ENCODE measurements at regions not wholly inside any gene's neighbourhood (a gene's known extent, or its start where the extent isn't known, plus 50 kb on each side); places are given as distances from the start of the nearest gene placed in this dataset.

- no peak for TF ChIP-seq EZH2phosphoT487 (IDR thresholded peaks at IDR 0.05; ENCODE audit: borderline replicate concordance, low read length)
- Histone ChIP-seq H4K20me1 (ENCODE audit: control insufficient read depth, insufficient read depth, low read depth, low read length) (no peaks in the 10 kb centered on the region), H3K27me3 (ENCODE audit: control insufficient read depth, low read length) (no peaks in the 10 kb centered on the region), H3K4me2 (ENCODE audit: low read length) (peak overlapping the region; percentile 27; the same call in 1 of the 2 replicates), H3K4me1 (ENCODE audit: control insufficient read depth, low read length) (peaks cover 13% of the 10 kb centered on the region), H3K4me3 (ENCODE audit: low read length) (no peak overlapping the region), H3K79me2 (ENCODE audit: control insufficient read depth, low read length) (no peaks in the 10 kb centered on the region), H3K27ac (ENCODE audit: low read depth, low read length) (0 out of 2 replicates have a peak overlapping the region, but pooled peaks have one; percentile 9), H3K9me2 (replicated peaks; ENCODE audit: control insufficient read depth, low read length) (no peaks in the 10 kb centered on the region; the same call in 1 of the 2 replicates), H3K9me3 (ENCODE audit: control insufficient read depth, insufficient read depth, low read length) (no peaks in the 10 kb centered on the region), H3K36me3 (ENCODE audit: control insufficient read depth, low read length) (no peaks in the 10 kb centered on the region), H3F3A (ENCODE audit: control insufficient read depth, insufficient read depth) (no peaks in the 10 kb centered on the region)
Measured at GRCh38 chr2:66748939-66749338, 314.0 kb downstream of the MEIS1 start.

GRCh38 chr2:66749566-66749965 lies 314.6 kb downstream of the MEIS1 start:
- no peak for TF ChIP-seq EZH2phosphoT487 (IDR thresholded peaks at IDR 0.05; ENCODE audit: borderline replicate concordance, low read length)
- TF ChIP-seq CTCF (IDR thresholded peaks at IDR 0.05; ENCODE audit: low read depth, low read length, poor library complexity, severe bottlenecking) = no peak
- no peak overlapping the region for H3K4me3 ChIP-seq (ENCODE audit: low read length)
- no peaks in the 10 kb centered on the region for H3K36me3 ChIP-seq (ENCODE audit: control insufficient read depth, low read length)
- H3F3A ChIP-seq (ENCODE audit: control insufficient read depth, insufficient read depth) = no peaks in the 10 kb centered on the region
- H3K27ac ChIP-seq (ENCODE audit: low read depth, low read length) = 0 out of 2 replicates have a peak overlapping the region, but pooled peaks have one; percentile 9
- no peaks in the 10 kb centered on the region for H3K79me2 ChIP-seq (ENCODE audit: control insufficient read depth, low read length)
- no peaks in the 10 kb centered on the region for H4K20me1 ChIP-seq (ENCODE audit: control insufficient read depth, insufficient read depth, low read depth, low read length)
- H3K9me2 ChIP-seq (replicated peaks; ENCODE audit: control insufficient read depth, low read length) = no peaks in the 10 kb centered on the region; the same call in 1 of the 2 replicates
- peaks cover 13% of the 10 kb centered on the region for H3K4me1 ChIP-seq (ENCODE audit: control insufficient read depth, low read length)
- H3K4me2 ChIP-seq (ENCODE audit: low read length) = no peak overlapping the region
- no peaks in the 10 kb centered on the region for H3K9me3 ChIP-seq (ENCODE audit: control insufficient read depth, insufficient read depth, low read length)
- no peaks in the 10 kb centered on the region for H3K27me3 ChIP-seq (ENCODE audit: control insufficient read depth, low read length)

GRCh38 chr2:66753257-66753656 lies 318.3 kb downstream of the MEIS1 start:
- TF ChIP-seq EZH2phosphoT487 (IDR thresholded peaks at IDR 0.05; ENCODE audit: borderline replicate concordance, low read length) = no peak
- no peak for TF ChIP-seq CTCF (IDR thresholded peaks at IDR 0.05; ENCODE audit: low read depth, low read length, poor library complexity, severe bottlenecking)
- no peak overlapping the region for H3K4me2 ChIP-seq (ENCODE audit: low read length)

GRCh38 chr2:66753660-66754059 lies 318.7 kb downstream of the MEIS1 start:
- no peaks in the 10 kb centered on the region for H3K27me3 ChIP-seq (ENCODE audit: control insufficient read depth, low read length)
- no peaks in the 10 kb centered on the region; the same call in none of the 2 replicates for H3K9me3 ChIP-seq (ENCODE audit: control insufficient read depth, insufficient read depth, low read length)
- no peak overlapping the region for H3K27ac ChIP-seq (ENCODE audit: low read depth, low read length)
- peaks cover 10% of the 10 kb centered on the region for H3K4me1 ChIP-seq (ENCODE audit: control insufficient read depth, low read length)
- H4K20me1 ChIP-seq (ENCODE audit: control insufficient read depth, insufficient read depth, low read depth, low read length) = no peaks in the 10 kb centered on the region
- H3K4me2 ChIP-seq (ENCODE audit: low read length) = no peak overlapping the region
- H3K36me3 ChIP-seq (ENCODE audit: control insufficient read depth, low read length) = no peaks in the 10 kb centered on the region
- TF ChIP-seq CTCF (IDR thresholded peaks at IDR 0.05; ENCODE audit: low read depth, low read length, poor library complexity, severe bottlenecking) (no peak), EZH2phosphoT487 (IDR thresholded peaks at IDR 0.05; ENCODE audit: borderline replicate concordance, low read length) (no peak)
- H3F3A ChIP-seq (ENCODE audit: control insufficient read depth, insufficient read depth) = no peaks in the 10 kb centered on the region
- no peak overlapping the region for H3K4me3 ChIP-seq (ENCODE audit: low read length)
- H3K9me2 ChIP-seq (replicated peaks; ENCODE audit: control insufficient read depth, low read length) = no peaks in the 10 kb centered on the region; the same call in 1 of the 2 replicates
- H3K79me2 ChIP-seq (ENCODE audit: control insufficient read depth, low read length) = no peaks in the 10 kb centered on the region

More at GRCh38 chr2:66753257-66753656, 318.3 kb downstream of the MEIS1 start:
- H3K4me3 ChIP-seq (ENCODE audit: low read length) = no peak overlapping the region
- H3K9me3 ChIP-seq (ENCODE audit: control insufficient read depth, insufficient read depth, low read length) = no peaks in the 10 kb centered on the region; the same call in none of the 2 replicates
- no peaks in the 10 kb centered on the region for H3K27me3 ChIP-seq (ENCODE audit: control insufficient read depth, low read length)
- H3K36me3 ChIP-seq (ENCODE audit: control insufficient read depth, low read length) = no peaks in the 10 kb centered on the region
- no peaks in the 10 kb centered on the region for H3F3A ChIP-seq (ENCODE audit: control insufficient read depth, insufficient read depth)
- H3K27ac ChIP-seq (ENCODE audit: low read depth, low read length) = no peak overlapping the region
- no peaks in the 10 kb centered on the region; the same call in 1 of the 2 replicates for H3K9me2 ChIP-seq (replicated peaks; ENCODE audit: control insufficient read depth, low read length)
- peaks cover 13% of the 10 kb centered on the region for H3K4me1 ChIP-seq (ENCODE audit: control insufficient read depth, low read length)
- no peaks in the 10 kb centered on the region for H3K79me2 ChIP-seq (ENCODE audit: control insufficient read depth, low read length)
- no peaks in the 10 kb centered on the region for H4K20me1 ChIP-seq (ENCODE audit: control insufficient read depth, insufficient read depth, low read depth, low read length)
